ENCODE measurements at regions not wholly inside any gene's neighbourhood (a gene's known extent, or its start where the extent isn't known, plus 50 kb on each side); places are given as distances from the start of the nearest gene placed in this dataset.

- Histone ChIP-seq H3K79me2 (ENCODE audit: insufficient read depth, low read length) (no peaks in the 10 kb centered on the region), H3K9ac (ENCODE audit: low read depth, low read length, poor library complexity, severe bottlenecking) (no peak overlapping the region), H2AFZ (ENCODE audit: low read length) (no peak overlapping the region), H3K4me1 (ENCODE audit: insufficient read depth, low read length, poor library complexity, severe bottlenecking) (no peaks in the 10 kb centered on the region), H3K4me2 (ENCODE audit: low read depth, low read length, poor library complexity, severe bottlenecking) (no peak overlapping the region), H3F3A (ENCODE audit: low read depth) (no peaks in the 10 kb centered on the region), H3K9me2 (replicated peaks; ENCODE audit: low read depth, low read length) (no peaks in the 10 kb centered on the region), H3K4me3 (ENCODE audit: low read length, poor library complexity, severe bottlenecking) (no peak overlapping the region), H4K20me1 (ENCODE audit: insufficient read depth, low read length, poor library complexity, severe bottlenecking) (no peaks in the 10 kb centered on the region), H3K36me3 (ENCODE audit: insufficient read depth, low read length) (no peaks in the 10 kb centered on the region), H3K27me3 (ENCODE audit: insufficient read depth, low read length, poor library complexity, severe bottlenecking) (no peaks in the 10 kb centered on the region), H3K9me3 (ENCODE audit: insufficient read depth, low read depth, low read length) (no peaks in the 10 kb centered on the region)
- no peak for TF ChIP-seq EZH2phosphoT487 (IDR thresholded peaks at IDR 0.05; ENCODE audit: borderline replicate concordance)
- no peak for TF ChIP-seq CTCF (conservative IDR thresholded peaks at IDR 0.05; ENCODE audit: low read length)
Measured at GRCh38 chrX:147710301-147710700, 201.4 kb upstream of the FMR1 start.

- no peak overlapping the region for H3K4me3 ChIP-seq (ENCODE audit: low read length, poor library complexity, severe bottlenecking)
- no peaks in the 10 kb centered on the region; the same call in 1 of the 2 replicates for H3F3A ChIP-seq (ENCODE audit: low read depth)
- H3K36me3 ChIP-seq (ENCODE audit: insufficient read depth, low read length), result no peaks in the 10 kb centered on the region
- H3K27me3 ChIP-seq (ENCODE audit: insufficient read depth, low read length, poor library complexity, severe bottlenecking), result no peaks in the 10 kb centered on the region
- H3K9me3 ChIP-seq (ENCODE audit: insufficient read depth, low read depth, low read length), result no peaks in the 10 kb centered on the region
- H3K9me2 ChIP-seq (replicated peaks; ENCODE audit: low read depth, low read length), result no peaks in the 10 kb centered on the region
- no peak overlapping the region for H2AFZ ChIP-seq (ENCODE audit: low read length)
- H3K4me2 ChIP-seq (ENCODE audit: low read depth, low read length, poor library complexity, severe bottlenecking), result no peak overlapping the region
- no peaks in the 10 kb centered on the region for H3K79me2 ChIP-seq (ENCODE audit: insufficient read depth, low read length)
- no peaks in the 10 kb centered on the region for H4K20me1 ChIP-seq (ENCODE audit: insufficient read depth, low read length, poor library complexity, severe bottlenecking)
- no peak overlapping the region for H3K9ac ChIP-seq (ENCODE audit: low read depth, low read length, poor library complexity, severe bottlenecking)
- H3K4me1 ChIP-seq (ENCODE audit: insufficient read depth, low read length, poor library complexity, severe bottlenecking), result peaks cover 14% of the 10 kb centered on the region
- TF ChIP-seq EZH2phosphoT487 (IDR thresholded peaks at IDR 0.05; ENCODE audit: borderline replicate concordance), result no peak
- TF ChIP-seq CTCF (conservative IDR thresholded peaks at IDR 0.05; ENCODE audit: low read length), result no peak
Measured at GRCh38 chrX:147733369-147733768, 178.3 kb upstream of the FMR1 start.

- no peak overlapping the region for H3K9ac ChIP-seq (ENCODE audit: low read depth, low read length, poor library complexity, severe bottlenecking)
- H3K79me2 ChIP-seq (ENCODE audit: insufficient read depth, low read length), result no peaks in the 10 kb centered on the region
- no peak overlapping the region for H3K4me3 ChIP-seq (ENCODE audit: low read length, poor library complexity, severe bottlenecking)
- no peaks in the 10 kb centered on the region; the same call in 1 of the 2 replicates for H3F3A ChIP-seq (ENCODE audit: low read depth)
- no peak overlapping the region for H2AFZ ChIP-seq (ENCODE audit: low read length)
- no peaks in the 10 kb centered on the region for H3K9me2 ChIP-seq (replicated peaks; ENCODE audit: low read depth, low read length)
- no peaks in the 10 kb centered on the region for H4K20me1 ChIP-seq (ENCODE audit: insufficient read depth, low read length, poor library complexity, severe bottlenecking)
- TF ChIP-seq EZH2phosphoT487 (IDR thresholded peaks at IDR 0.05; ENCODE audit: borderline replicate concordance) (no peak), CTCF (conservative IDR thresholded peaks at IDR 0.05; ENCODE audit: low read length) (no peak)
- H3K27me3 ChIP-seq (ENCODE audit: insufficient read depth, low read length, poor library complexity, severe bottlenecking), result no peaks in the 10 kb centered on the region
- no peaks in the 10 kb centered on the region for H3K9me3 ChIP-seq (ENCODE audit: insufficient read depth, low read depth, low read length)
- H3K4me1 ChIP-seq (ENCODE audit: insufficient read depth, low read length, poor library complexity, severe bottlenecking), result peaks cover 14% of the 10 kb centered on the region
- H3K4me2 ChIP-seq (ENCODE audit: low read depth, low read length, poor library complexity, severe bottlenecking), result no peak overlapping the region
- no peaks in the 10 kb centered on the region for H3K36me3 ChIP-seq (ENCODE audit: insufficient read depth, low read length)
Measured at GRCh38 chrX:147735364-147735763, 176.4 kb upstream of the FMR1 start.

All from Loucy (cell line).